Liver (tissue), 3 donors: ENCODE measurements at regions not wholly inside any gene's neighbourhood (a gene's known extent, or its start where the extent isn't known, plus 50 kb on each side); places are given as distances from the start of the nearest gene placed in this dataset.

Experiments used
- CTCF ChIP-seq: fragments of 150-350 bp; IDR thresholded peaks from 2 replicates; pipeline ENCODE4 v1.5.1; 2017; ENCODE audit warnings: improper control_type of control experiment, low read depth, low read length; ENCODE audit not compliant: missing input control
- EGR1 ChIP-seq, 2 donors: IDR thresholded peaks; 2 replicates each; pipeline ENCODE4 v1.6.1; 2016 to 2018; ENCODE audit warnings: antibody characterized with exemption in 2 of 2, low read depth in 2 of 2
- MAX ChIP-seq: IDR thresholded peaks from 2 replicates; pipeline ENCODE4 v1.6.1; 2016; ENCODE audit warnings: antibody characterized with exemption
- SP1 ChIP-seq: IDR thresholded peaks from 2 replicates; pipeline ENCODE4 v1.6.1; 2018; ENCODE audit warnings: antibody characterized with exemption, mild to moderate bottlenecking
- TAF1 ChIP-seq: conservative IDR thresholded peaks from 2 replicates; pipeline ENCODE4 v1.6.1; 2016; ENCODE audit warnings: antibody characterized with exemption, mild to moderate bottlenecking
- donor health status: healthy.
- donor health status: healthy.

- TF ChIP-seq CTCF, result no peak
- no peak for TF ChIP-seq TAF1
- no peak for TF ChIP-seq EGR1 (IDR thresholded peaks at IDR 0.05; ENCODE audit: low read depth in 2 of 2)
- TF ChIP-seq MAX, result no peak
- no peak for TF ChIP-seq SP1
Observed at GRCh38 chr3:99483841-99484240, 154.6 kb upstream of the COL8A1 start.
